H9 (cell line): ENCODE measurements at regions not wholly inside any gene's neighbourhood (a gene's known extent, or its start where the extent isn't known, plus 50 kb on each side); places are given as distances from the start of the nearest gene placed in this dataset.

Experiments used
- DNase-seq: peaks from one replicate; pipeline ENCODE4 v3.0.0-alpha.2; 2017
- H2AFZ ChIP-seq: one replicate; pipeline ENCODE4 v1.6.1; 2013; ENCODE audit warnings: mild to moderate bottlenecking, low read length, control low read depth, moderate library complexity
- H2AK5ac ChIP-seq: 2 replicates; pipeline ENCODE4 v1.6.1; 2013; ENCODE audit warnings: low read length, control low read depth, mixed read lengths; ENCODE audit not compliant: insufficient read length
- H2BK120ac ChIP-seq: one replicate; pipeline ENCODE4 v1.6.1; 2013; ENCODE audit warnings: low read depth, mild to moderate bottlenecking, low read length, control low read depth, inconsistent platforms; ENCODE audit not compliant: poor library complexity, severe bottlenecking
- H2BK12ac ChIP-seq: 2 replicates; pipeline ENCODE4 v1.6.1; 2013; ENCODE audit warnings: low read length, control low read depth, mixed read lengths, low read depth; ENCODE audit not compliant: insufficient read length
- H2BK15ac ChIP-seq: 2 replicates; pipeline ENCODE4 v1.6.1; 2013; ENCODE audit warnings: low read depth, low read length, control low read depth
- H2BK20ac ChIP-seq: one replicate; pipeline ENCODE4 v1.6.1; 2013; ENCODE audit warnings: low read depth, mild to moderate bottlenecking, low read length, control low read depth, inconsistent platforms; ENCODE audit not compliant: poor library complexity, severe bottlenecking
- H2BK5ac ChIP-seq: 2 replicates; pipeline ENCODE4 v1.6.1; 2013; ENCODE audit warnings: low read length, control low read depth, mixed read lengths; ENCODE audit not compliant: insufficient read length
- H3K14ac ChIP-seq: 2 replicates; pipeline ENCODE4 v1.6.1; 2013; ENCODE audit warnings: low read length, control low read depth; ENCODE audit not compliant: insufficient read depth
- H3K18ac ChIP-seq: 2 replicates; pipeline ENCODE4 v1.6.1; 2013; ENCODE audit warnings: low read depth, mild to moderate bottlenecking, mixed read lengths, low read length, control low read depth; ENCODE audit not compliant: insufficient read length
- H3K23ac ChIP-seq: 2 replicates; pipeline ENCODE4 v1.6.1; 2013; ENCODE audit warnings: low read length, control low read depth, mixed read lengths, low read depth; ENCODE audit not compliant: insufficient read length
- H3K23me2 ChIP-seq: 2 replicates; pipeline ENCODE4 v1.6.1; 2013; ENCODE audit warnings: low read depth, mild to moderate bottlenecking, mixed read lengths, low read length, control low read depth; ENCODE audit not compliant: insufficient read length, poor library complexity, severe bottlenecking
- H3K27ac ChIP-seq: 2 replicates; pipeline ENCODE4 v1.5.1; 2013; ENCODE audit warnings: low read length, control low read depth, mixed read lengths, low read depth; ENCODE audit not compliant: insufficient read length
- H3K27me3 ChIP-seq: 2 replicates; pipeline ENCODE4 v1.6.1; 2013; ENCODE audit warnings: low read length, control low read depth, inconsistent platforms; ENCODE audit not compliant: insufficient read depth
- H3K4ac ChIP-seq: 2 replicates; pipeline ENCODE4 v1.6.1; 2013; ENCODE audit warnings: low read depth, mild to moderate bottlenecking, control low read depth, inconsistent platforms, low read length, moderate library complexity
- H3K4me1 ChIP-seq: 2 replicates; pipeline ENCODE4 v1.6.1; 2013; ENCODE audit warnings: low read length, control low read depth, inconsistent platforms; ENCODE audit not compliant: insufficient read depth
- H3K4me2 ChIP-seq: 2 replicates; pipeline ENCODE4 v1.6.1; 2013; ENCODE audit warnings: low read length, control low read depth, mixed read lengths; ENCODE audit not compliant: insufficient read length, insufficient read depth
- H3K56ac ChIP-seq: 2 replicates; pipeline ENCODE4 v1.6.1; 2013; ENCODE audit warnings: low read depth, mild to moderate bottlenecking, mixed read lengths, low read length, control low read depth; ENCODE audit not compliant: insufficient read length
- H3K79me1 ChIP-seq: 2 replicates; pipeline ENCODE4 v1.6.1; 2013; ENCODE audit warnings: low read depth, mild to moderate bottlenecking, moderate library complexity, low read length, control low read depth, inconsistent platforms; ENCODE audit not compliant: insufficient read depth, poor library complexity, severe bottlenecking
- H3K79me2 ChIP-seq: 2 replicates; pipeline ENCODE4 v1.6.1; 2013; ENCODE audit warnings: low read length, control low read depth, inconsistent platforms; ENCODE audit not compliant: insufficient read depth
- H3K9ac ChIP-seq: 2 replicates; pipeline ENCODE4 v1.6.1; 2013; ENCODE audit warnings: low read length, control low read depth, mixed read lengths; ENCODE audit not compliant: insufficient read length; ENCODE audit errors: extremely low read depth
- H3K9me3 ChIP-seq: one replicate; pipeline ENCODE4 v1.6.1; 2013; ENCODE audit warnings: low read depth, low read length, inconsistent platforms; ENCODE audit not compliant: control insufficient read depth
- H3T11ph ChIP-seq: one replicate; pipeline ENCODE4 v1.6.1; 2013; ENCODE audit warnings: mild to moderate bottlenecking, low read length, control low read depth, inconsistent platforms
- H4K20me1 ChIP-seq: one replicate; pipeline ENCODE4 v1.6.1; 2013; ENCODE audit not compliant: control insufficient read depth, insufficient read length, insufficient read depth
- H4K5ac ChIP-seq: 2 replicates; pipeline ENCODE4 v1.6.1; 2013; ENCODE audit warnings: low read depth, mild to moderate bottlenecking, mixed read lengths, low read length, control low read depth; ENCODE audit not compliant: insufficient read length
- H4K8ac ChIP-seq: replicated peaks from 2 replicates; pipeline ENCODE4 v1.6.1; 2013; ENCODE audit warnings: low read length, control low read depth, mixed read lengths, low read depth; ENCODE audit not compliant: insufficient read length
- H4K91ac ChIP-seq: 2 replicates; pipeline ENCODE4 v1.6.1; 2013; ENCODE audit warnings: low read depth, mild to moderate bottlenecking, moderate library complexity, mixed read lengths, low read length, control low read depth; ENCODE audit not compliant: insufficient read length
- H3K27ac Mint-ChIP-seq, 3 experiments: 2 replicates in 2 of 3; 3 replicates in 1 of 3; pipeline ENCODE4 v1.8.0; 2020 to 2021; ENCODE audit warnings: mixed read lengths in 3 of 3, mild to moderate bottlenecking in 1 of 3, moderate library complexity in 1 of 3
- H3K27me3 Mint-ChIP-seq: 2 replicates; pipeline ENCODE4 v1.8.0; 2021; ENCODE audit warnings: low read depth, mild to moderate bottlenecking, moderate library complexity, mixed read lengths
- H3K36me3 Mint-ChIP-seq, 3 experiments: 2 replicates in 2 of 3; 3 replicates in 1 of 3; pipeline ENCODE4 v1.8.0; 2020 to 2021; ENCODE audit warnings: low read depth in 3 of 3, mixed read lengths in 3 of 3; ENCODE audit not compliant: insufficient read depth in 1 of 3
- H3K4me1 Mint-ChIP-seq, 2 experiments: 2 replicates each; pipeline ENCODE4 v1.8.0; 2020; ENCODE audit warnings: mixed read lengths in 2 of 2
- H3K4me3 Mint-ChIP-seq, 2 experiments: 2 replicates in 1 of 2; 3 replicates in 1 of 2; pipeline ENCODE4 v1.8.0; 2020 to 2021; ENCODE audit warnings: mild to moderate bottlenecking in 2 of 2, mixed read lengths in 2 of 2, moderate library complexity in 1 of 2
- H3K9me3 Mint-ChIP-seq, 2 experiments: 2 replicates in 1 of 2; 3 replicates in 1 of 2; pipeline ENCODE4 v1.8.0; 2020; ENCODE audit warnings: mild to moderate bottlenecking in 2 of 2, mixed read lengths in 2 of 2, moderate library complexity in 1 of 2
- CTCF ChIP-seq: fragments of 200-600 bp; sonication (generic); conservative IDR thresholded peaks from 3 replicates; pipeline ENCODE4 v1.8.0; 2021; ENCODE audit warnings: antibody characterized with exemption, mild to moderate bottlenecking
- WGBS: extraction: QIAGEN DNeasy Blood & Tissue Kit; methylation state at CpG from one replicate; pipeline ENCODE4 v1.1.7; 2013; ENCODE audit warnings: missing lambda C conversion rate, low lambda C conversion rate, mixed read lengths; ENCODE audit not compliant: insufficient read length; ENCODE audit errors: extremely low coverage; 5-methylcytosine and 5-hydroxymethylcytosine counted together

GRCh38 chr20:19934792-19935491 is 82.2 kb upstream of the NAA20 start:
- no peak overlapping the region for H2AK5ac ChIP-seq
- TF ChIP-seq CTCF, result no peak
- WGBS, result no CpG with 5 or more reads among the region's 13 CpGs
- no peak overlapping the region for H2BK120ac ChIP-seq
- H3K4me1 ChIP-seq, result no peaks in the 10 kb centered on the region
- H4K20me1 ChIP-seq, result no peaks in the 10 kb centered on the region
- H3K23me2 ChIP-seq, result no peaks in the 10 kb centered on the region
- no peak overlapping the region for H2BK20ac ChIP-seq
- H3K9ac ChIP-seq, result no peak overlapping the region
- Mint-ChIP-seq H3K36me3 (no peaks in the 10 kb centered on the region), H3K27me3 (no peaks in the 10 kb centered on the region; the same call in 1 of the 2 replicates), H3K27ac (no peak overlapping the region), H3K4me1 (peaks cover 13 to 17% of the 10 kb centered on the region in 2 experiments), H3K9me3 (no peaks in the 10 kb centered on the region; a peak in 1 of 5 replicates), H3K4me3 (no peak overlapping the region)
- no peak overlapping the region; the same call in 1 of the 2 replicates for H3K14ac ChIP-seq
- no peak overlapping the region for H3K4ac ChIP-seq
- H3K18ac ChIP-seq, result no peak overlapping the region
- no peak overlapping the region for H4K5ac ChIP-seq
- no peak overlapping the region for H2BK5ac ChIP-seq
- no peak overlapping the region for H3K27ac ChIP-seq
- no peaks in the 10 kb centered on the region for H3K79me1 ChIP-seq
- H4K8ac ChIP-seq, result no peak overlapping the region
- no peak for DNase-seq
- no peak overlapping the region for H2BK12ac ChIP-seq
- no peak overlapping the region for H2BK15ac ChIP-seq
- no peaks in the 10 kb centered on the region for H3K27me3 ChIP-seq
- H3K56ac ChIP-seq, result no peak overlapping the region
- no peak overlapping the region for H2AFZ ChIP-seq
- H3K9me3 ChIP-seq, result no peaks in the 10 kb centered on the region
- H3K4me2 ChIP-seq, result no peak overlapping the region
- H4K91ac ChIP-seq, result no peak overlapping the region
- no peak overlapping the region for H3K23ac ChIP-seq
- no peaks in the 10 kb centered on the region for H3K79me2 ChIP-seq
- no peak overlapping the region for H3T11ph ChIP-seq
